ENCODE measurements at regions not wholly inside any gene's neighbourhood (a gene's known extent, or its start where the extent isn't known, plus 50 kb on each side); places are given as distances from the start of the nearest gene placed in this dataset.

DNA sequence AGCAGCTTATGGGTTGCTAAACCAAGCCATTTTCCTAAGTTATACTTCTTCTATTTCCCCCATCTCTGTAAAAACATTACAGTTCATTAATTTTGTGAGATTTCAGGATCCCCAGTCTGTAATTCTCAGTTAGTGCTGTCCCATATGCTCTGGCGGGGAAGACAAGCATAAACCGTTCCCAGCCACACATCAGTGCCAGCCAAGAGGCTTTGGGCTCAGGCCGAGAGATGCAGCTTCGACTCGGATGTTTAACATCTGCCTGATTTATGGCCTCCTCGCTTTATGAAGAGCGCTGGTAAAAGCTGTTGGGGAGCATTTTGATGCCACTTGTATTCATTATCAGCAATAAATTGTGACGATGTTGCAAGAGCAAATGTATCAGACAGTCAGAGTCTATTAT lies 349.1 kb upstream of the CCDC196 start:
- no peaks in the 10 kb centered on the region for H3K4me1 Mint-ChIP-seq
- ChIA-PET POLR2A (no interaction called here), CTCF (no interaction called here)
- H3K36me3 Mint-ChIP-seq (ENCODE audit: low read depth): no peaks in the 10 kb centered on the region
- no peaks in the 10 kb centered on the region for H3K27me3 Mint-ChIP-seq
- no peak overlapping the region for H3K4me3 Mint-ChIP-seq
- H3K27ac Mint-ChIP-seq: no peak overlapping the region
- no peaks in the 10 kb centered on the region for H3K9me3 Mint-ChIP-seq
- DNase-seq: no peak

DNA sequence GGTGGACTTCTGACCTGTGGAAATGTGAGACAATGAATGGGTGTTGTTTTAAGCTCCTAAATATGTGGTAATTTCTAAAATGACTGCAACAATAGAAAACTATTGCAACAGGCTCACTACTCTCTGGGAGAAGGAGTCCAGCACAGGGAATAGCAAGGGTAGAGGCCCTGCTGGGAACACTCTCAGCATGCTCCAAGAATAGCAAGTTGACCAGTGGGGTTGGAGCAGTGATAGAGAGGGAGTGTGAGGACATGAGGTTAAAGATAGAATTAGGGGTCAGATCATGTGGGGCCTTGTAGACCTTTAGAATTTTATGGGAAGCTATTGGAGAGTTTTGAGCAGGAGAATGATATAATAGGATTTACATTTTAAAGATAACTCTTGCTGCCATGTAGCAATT lies 346.7 kb upstream of the CCDC196 start:
- H3K4me1 Mint-ChIP-seq: no peaks in the 10 kb centered on the region

DNA sequence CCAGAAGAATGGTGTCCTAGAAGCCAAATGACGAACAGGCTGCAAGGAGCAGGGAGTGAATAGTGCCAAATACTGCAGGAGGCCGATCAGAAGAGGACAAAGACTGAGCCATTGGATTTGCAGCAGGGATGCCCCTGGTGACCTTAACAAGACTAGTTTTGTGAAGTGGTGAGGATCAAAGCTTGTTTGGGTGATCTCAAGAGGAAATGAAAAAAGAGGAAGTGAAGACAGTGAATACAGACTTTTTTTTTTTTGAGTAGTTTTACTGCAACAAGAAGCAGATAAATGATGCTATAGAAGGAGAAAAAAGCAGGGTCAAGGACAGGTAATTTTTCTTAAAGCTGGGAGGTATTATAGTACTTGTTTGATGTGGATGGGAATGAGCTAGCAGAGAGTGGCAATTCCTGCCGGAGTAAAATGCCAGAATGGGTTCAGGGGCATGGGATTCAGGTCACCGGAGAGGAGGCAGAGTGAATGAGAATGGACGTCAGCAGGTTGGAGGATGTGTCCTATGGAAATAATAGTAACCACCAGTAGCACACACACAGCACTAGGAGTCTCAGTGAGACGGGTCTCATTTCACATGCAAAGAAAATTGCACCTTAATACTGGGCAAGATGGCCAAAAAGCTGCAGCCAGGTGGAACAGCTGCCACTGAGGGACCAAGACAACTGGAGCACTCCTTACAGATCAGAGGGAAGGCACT lies 345.8 kb upstream of the CCDC196 start:
- H3K27me3 Mint-ChIP-seq: peaks cover 5% of the 10 kb centered on the region
- no peaks in the 10 kb centered on the region for H3K36me3 Mint-ChIP-seq (ENCODE audit: low read depth)
- CTCF ChIA-PET: no interaction called here
- no peaks in the 10 kb centered on the region for H3K9me3 Mint-ChIP-seq
- POLR2A ChIA-PET: no interaction called here
- H3K27ac Mint-ChIP-seq: no peak overlapping the region
- no peak for DNase-seq
- no peaks in the 10 kb centered on the region for H3K4me1 Mint-ChIP-seq
- H3K4me3 Mint-ChIP-seq: no peak overlapping the region

More for the DNA sequence above, 346.7 kb upstream of the CCDC196 start:
- Mint-ChIP-seq H3K36me3 (ENCODE audit: low read depth) (no peaks in the 10 kb centered on the region), H3K27ac (no peak overlapping the region), H3K27me3 (no peaks in the 10 kb centered on the region), H3K9me3 (no peaks in the 10 kb centered on the region), H3K4me3 (no peak overlapping the region)
- POLR2A ChIA-PET: no interaction called here
- CTCF ChIA-PET: no interaction called here
- no peak for DNase-seq

DNA sequence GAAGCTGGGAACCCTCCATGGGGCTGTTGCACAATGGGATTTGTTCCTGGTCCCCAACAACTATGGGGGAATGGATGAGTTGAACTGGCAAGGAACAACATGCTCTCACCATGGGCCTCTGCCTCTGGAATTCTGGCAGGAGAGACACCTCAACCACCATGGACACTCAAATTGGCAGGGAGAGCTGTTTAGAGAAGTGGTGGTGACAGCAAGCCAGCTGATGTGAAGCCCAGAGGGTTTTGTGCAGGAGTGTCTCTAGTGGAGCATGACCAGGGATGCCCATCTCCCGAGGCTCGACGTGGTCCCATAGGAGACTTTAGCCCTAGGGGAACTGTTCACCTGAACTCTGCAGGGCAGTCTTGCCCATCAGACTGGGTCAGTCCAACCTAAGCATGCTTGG lies 345.2 kb upstream of the CCDC196 start:
- Mint-ChIP-seq H3K4me3 (no peak overlapping the region), H3K27ac (no peak overlapping the region), H3K9me3 (no peaks in the 10 kb centered on the region), H3K4me1 (no peaks in the 10 kb centered on the region), H3K27me3 (peaks cover 5% of the 10 kb centered on the region), H3K36me3 (ENCODE audit: low read depth) (no peaks in the 10 kb centered on the region)
- ChIA-PET CTCF (no interaction called here), POLR2A (no interaction called here)
- DNase-seq: no peak

DNA sequence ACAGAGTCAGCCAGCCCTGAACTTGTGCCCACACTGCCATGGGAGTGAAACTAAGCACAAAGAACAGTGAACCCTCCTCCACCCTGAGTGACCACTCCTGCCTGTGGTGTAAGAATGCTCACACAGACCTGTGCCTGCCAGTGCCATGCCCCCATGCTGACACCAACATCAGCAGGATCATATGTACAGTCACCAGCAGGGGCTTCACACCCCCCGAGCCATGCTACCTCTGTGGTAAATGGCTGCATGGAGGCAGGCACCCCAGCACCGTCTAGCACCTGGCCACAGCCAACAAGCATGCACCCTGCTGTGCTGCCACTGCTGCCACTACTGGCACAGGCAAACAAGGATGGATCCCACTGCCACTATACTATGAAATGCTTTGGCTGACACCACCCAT lies 344.4 kb upstream of the CCDC196 start:
- no peaks in the 10 kb centered on the region for H3K4me1 Mint-ChIP-seq
- H3K27me3 Mint-ChIP-seq: peaks cover 12% of the 10 kb centered on the region
- no peak overlapping the region for H3K27ac Mint-ChIP-seq
- no peaks in the 10 kb centered on the region for H3K9me3 Mint-ChIP-seq
- POLR2A ChIA-PET: no interaction called here
- no peaks in the 10 kb centered on the region for H3K36me3 Mint-ChIP-seq (ENCODE audit: low read depth)
- H3K4me3 Mint-ChIP-seq: no peak overlapping the region
- no peak for DNase-seq
- CTCF ChIA-PET: no interaction called here

DNA sequence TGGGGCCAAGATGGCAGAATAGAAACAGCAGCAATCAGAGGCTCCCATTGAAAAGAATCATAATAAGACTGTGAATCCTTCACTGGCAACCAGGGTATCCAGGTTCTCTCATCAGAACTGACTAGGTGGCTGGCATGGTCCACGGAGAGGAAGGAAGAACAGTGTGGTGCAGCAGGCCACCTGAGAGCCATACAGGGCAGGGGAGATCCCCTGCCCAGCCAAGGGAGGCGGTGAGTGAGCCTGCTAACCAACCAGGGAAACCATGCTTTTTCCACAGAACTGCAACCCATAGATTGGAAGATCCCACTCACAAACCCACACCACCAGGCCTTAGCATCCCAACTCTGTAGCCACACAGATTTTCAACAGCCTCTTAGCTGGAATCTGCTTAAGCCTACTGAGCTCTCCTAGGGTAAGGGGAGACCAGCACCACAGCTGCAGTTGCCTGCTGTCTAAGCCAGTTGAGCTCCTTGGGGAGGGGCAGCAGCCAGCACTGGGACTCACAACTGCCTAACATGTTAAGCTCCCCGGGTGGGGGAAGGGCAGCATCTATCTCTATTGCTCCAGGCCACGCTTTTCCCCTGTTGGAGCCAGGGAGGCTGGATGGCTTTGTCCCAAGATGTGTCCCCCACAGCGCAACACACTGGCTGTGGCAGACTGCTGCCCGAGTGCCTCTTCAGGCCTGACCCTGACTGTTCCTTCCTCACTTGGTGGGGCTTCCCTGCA lies 342.6 kb upstream of the CCDC196 start:
- ChIA-PET POLR2A (no interaction called here), CTCF (no interaction called here)
- Mint-ChIP-seq H3K9me3 (peaks cover 4% of the 10 kb centered on the region), H3K36me3 (ENCODE audit: low read depth) (no peaks in the 10 kb centered on the region), H3K4me1 (no peaks in the 10 kb centered on the region), H3K4me3 (no peak overlapping the region), H3K27me3 (peaks cover 21% of the 10 kb centered on the region), H3K27ac (no peak overlapping the region)
- DNase-seq: no peak

DNA sequence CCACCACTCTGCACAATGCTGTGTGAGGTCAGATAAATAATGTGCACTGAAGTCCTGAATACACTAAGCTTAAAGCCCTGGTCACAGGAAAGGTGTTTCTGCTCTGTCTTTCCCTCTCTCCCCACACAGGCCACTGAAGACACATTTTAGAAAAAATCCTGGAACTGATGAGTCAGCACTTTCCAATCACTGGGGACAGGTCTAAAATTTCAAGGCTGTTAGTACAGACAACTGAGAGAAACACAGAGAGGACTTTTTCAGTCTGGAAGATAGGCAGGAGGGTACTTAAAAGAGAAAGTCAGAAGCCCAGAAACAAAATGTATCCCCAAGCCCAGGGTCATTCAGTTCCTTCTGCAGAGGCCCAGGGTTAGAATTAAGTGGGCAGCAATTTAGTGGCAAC lies 333.9 kb upstream of the CCDC196 start:
- Mint-ChIP-seq H3K27ac (no peak overlapping the region), H3K9me3 (peaks cover under 1% of the 10 kb centered on the region), H3K36me3 (ENCODE audit: low read depth) (no peaks in the 10 kb centered on the region), H3K27me3 (peaks cover 3% of the 10 kb centered on the region), H3K4me3 (no peak overlapping the region), H3K4me1 (no peaks in the 10 kb centered on the region)
- DNase-seq: no peak
- ChIA-PET POLR2A (no interaction called here), CTCF (no interaction called here)

DNA sequence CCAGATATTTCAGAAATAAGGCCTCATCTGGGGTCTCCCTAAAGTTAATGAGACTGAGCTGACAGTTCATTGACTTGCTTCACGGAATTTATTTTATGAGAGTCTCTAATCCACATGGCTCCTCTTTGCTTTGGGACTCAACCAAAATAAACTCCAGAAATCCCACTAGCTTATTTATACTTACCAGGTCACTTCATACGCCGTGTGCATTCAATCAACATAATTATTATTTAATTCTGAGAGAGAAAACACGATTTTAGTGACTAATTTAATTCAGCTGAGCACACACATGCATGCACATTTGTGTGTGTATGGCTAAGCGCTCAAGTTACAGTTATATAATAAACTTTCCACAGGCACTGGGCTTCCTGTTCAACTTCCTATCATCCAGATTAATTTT lies 333.4 kb upstream of the CCDC196 start:
- ChIA-PET CTCF (no interaction called here), POLR2A (no interaction called here)
- DNase-seq: no peak
- no peaks in the 10 kb centered on the region for H3K9me3 Mint-ChIP-seq
- H3K27me3 Mint-ChIP-seq: peaks cover under 1% of the 10 kb centered on the region
- H3K36me3 Mint-ChIP-seq (ENCODE audit: low read depth): no peaks in the 10 kb centered on the region
- no peaks in the 10 kb centered on the region for H3K4me1 Mint-ChIP-seq
- H3K4me3 Mint-ChIP-seq: no peak overlapping the region
- H3K27ac Mint-ChIP-seq: no peak overlapping the region

DNA sequence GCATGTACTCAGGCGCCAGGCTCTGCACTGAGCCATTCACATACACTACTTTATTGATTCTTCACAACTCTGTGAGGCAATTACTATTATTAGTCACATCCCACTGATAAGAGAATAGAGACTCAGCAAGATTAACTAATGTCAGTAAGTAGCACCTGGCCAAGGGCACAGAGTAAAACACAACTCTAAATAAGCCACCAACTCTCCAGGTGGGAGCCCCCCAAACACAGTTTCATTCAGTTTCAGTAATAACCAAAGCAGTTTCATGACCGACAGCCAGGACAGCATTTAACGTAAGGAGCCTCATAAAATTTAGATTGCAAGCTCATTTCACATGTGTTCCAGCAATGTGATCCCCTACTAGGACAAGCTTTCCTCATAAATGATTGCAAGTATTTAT lies 323.1 kb upstream of the CCDC196 start:
- DNase-seq: no peak
- H3K27me3 Mint-ChIP-seq: peaks cover 19% of the 10 kb centered on the region
- H3K4me3 Mint-ChIP-seq: no peak overlapping the region
- no peak overlapping the region for H3K27ac Mint-ChIP-seq
- no peaks in the 10 kb centered on the region for H3K9me3 Mint-ChIP-seq
- H3K36me3 Mint-ChIP-seq (ENCODE audit: low read depth): no peaks in the 10 kb centered on the region
- POLR2A ChIA-PET: no interaction called here
- no peaks in the 10 kb centered on the region for H3K4me1 Mint-ChIP-seq
- CTCF ChIA-PET: no interaction called here

DNA sequence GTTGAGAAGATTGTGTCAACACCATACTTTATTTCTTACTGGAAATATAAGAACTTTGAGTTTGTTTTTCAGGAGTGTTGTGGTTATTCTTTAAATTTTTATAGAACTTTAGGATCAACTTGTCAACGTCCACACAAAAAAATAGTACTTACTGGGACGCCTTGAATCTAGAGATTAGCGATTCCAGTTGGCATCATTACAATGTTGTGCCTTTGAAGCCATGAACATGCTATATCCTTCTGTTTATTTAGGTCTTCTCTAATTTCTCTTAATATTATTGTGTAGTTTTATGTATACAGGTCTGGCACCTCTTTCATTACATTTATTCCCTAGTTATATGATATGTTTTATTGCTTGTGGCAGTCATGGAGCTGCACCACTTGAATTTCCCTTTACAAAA lies 320.8 kb upstream of the CCDC196 start:
- CTCF ChIA-PET: no interaction called here
- H3K9me3 Mint-ChIP-seq: no peaks in the 10 kb centered on the region
- no peak for DNase-seq
- H3K36me3 Mint-ChIP-seq (ENCODE audit: low read depth): no peaks in the 10 kb centered on the region
- H3K4me3 Mint-ChIP-seq: no peak overlapping the region
- no peaks in the 10 kb centered on the region for H3K4me1 Mint-ChIP-seq
- POLR2A ChIA-PET: no interaction called here
- peaks cover 22% of the 10 kb centered on the region for H3K27me3 Mint-ChIP-seq
- H3K27ac Mint-ChIP-seq: no peak overlapping the region

DNA sequence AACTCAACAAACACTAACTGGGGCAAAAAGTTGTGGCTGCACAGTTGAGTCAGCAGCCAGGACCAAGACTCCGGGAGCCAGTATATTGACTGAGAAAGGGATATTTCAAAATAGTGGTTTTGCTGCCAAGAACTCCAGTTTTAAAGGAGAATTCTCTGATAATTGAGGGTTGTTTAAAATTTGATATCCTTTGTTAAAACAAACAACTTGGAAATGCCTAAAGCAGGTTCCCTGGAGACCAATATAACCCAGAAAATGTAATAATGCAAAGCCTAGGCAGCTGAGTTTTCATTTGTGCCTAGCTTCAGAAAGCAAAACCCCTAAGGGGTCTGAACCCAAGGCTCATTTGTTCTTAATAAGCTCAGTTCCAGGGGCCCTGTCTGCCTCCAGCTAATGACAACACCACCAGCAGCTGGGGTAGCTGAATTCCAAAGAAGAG lies 311.7 kb upstream of the CCDC196 start:
- Mint-ChIP-seq H3K4me1 (no peaks in the 10 kb centered on the region), H3K9me3 (no peaks in the 10 kb centered on the region), H3K27ac (no peak overlapping the region), H3K36me3 (ENCODE audit: low read depth) (no peaks in the 10 kb centered on the region), H3K27me3 (peaks cover 17% of the 10 kb centered on the region), H3K4me3 (no peak overlapping the region)
- ChIA-PET POLR2A (no interaction called here), CTCF (no interaction called here)
- DNase-seq: no peak

DNA sequence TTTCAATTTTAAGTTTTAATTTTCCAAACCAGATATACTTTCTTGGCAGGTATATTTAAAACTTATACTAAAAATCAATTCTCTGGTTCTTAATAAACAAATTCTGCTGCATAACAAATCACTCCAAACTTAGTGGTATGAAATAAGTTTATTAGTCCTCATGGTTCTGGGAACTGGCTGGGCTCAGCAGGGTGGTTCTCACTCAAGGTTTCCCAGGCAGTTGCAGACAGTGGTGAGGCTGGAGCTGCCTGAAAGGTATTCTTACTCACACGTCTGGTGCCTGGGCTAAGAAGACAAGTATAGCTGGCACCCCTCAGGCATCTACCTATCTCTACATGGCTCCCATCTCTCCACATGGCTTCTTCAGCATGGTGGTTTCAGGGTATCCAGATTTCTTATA lies 308.2 kb upstream of the CCDC196 start:
- no peaks in the 10 kb centered on the region for H3K9me3 Mint-ChIP-seq
- no peak overlapping the region for H3K27ac Mint-ChIP-seq
- no peak for DNase-seq
- no peaks in the 10 kb centered on the region for H3K36me3 Mint-ChIP-seq (ENCODE audit: low read depth)
- no peaks in the 10 kb centered on the region for H3K4me1 Mint-ChIP-seq
- H3K4me3 Mint-ChIP-seq: no peak overlapping the region
- H3K27me3 Mint-ChIP-seq: peaks cover 10% of the 10 kb centered on the region
- ChIA-PET POLR2A (no interaction called here), CTCF (no interaction called here)

DNA sequence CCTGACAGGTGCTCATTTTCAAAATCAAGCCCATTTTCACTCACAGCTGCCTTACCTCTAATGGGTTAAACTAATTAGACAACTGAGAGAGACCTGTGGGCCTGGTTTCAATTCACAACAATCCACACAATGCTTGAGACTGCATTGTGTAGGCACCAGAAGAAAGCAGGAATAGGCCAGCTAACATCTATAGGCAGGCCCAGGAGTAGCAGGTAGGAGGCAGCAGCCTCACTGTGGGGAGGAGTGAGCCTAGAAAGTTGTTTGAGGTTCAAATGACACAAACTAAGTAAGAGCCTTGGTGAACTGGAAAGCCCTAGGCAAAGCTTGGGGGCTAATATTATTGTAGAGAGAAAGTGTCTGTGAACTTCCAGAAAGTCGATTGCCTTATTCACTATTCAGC lies 289.5 kb upstream of the CCDC196 start:
- POLR2A ChIA-PET: no interaction called here
- H3K27me3 Mint-ChIP-seq: peaks cover 3% of the 10 kb centered on the region
- H3K27ac Mint-ChIP-seq: no peak overlapping the region
- H3K36me3 Mint-ChIP-seq (ENCODE audit: low read depth): no peaks in the 10 kb centered on the region
- H3K4me1 Mint-ChIP-seq: no peaks in the 10 kb centered on the region
- DNase-seq: no peak
- H3K4me3 Mint-ChIP-seq: no peak overlapping the region
- peaks cover 2% of the 10 kb centered on the region for H3K9me3 Mint-ChIP-seq
- CTCF ChIA-PET: no interaction called here

DNA sequence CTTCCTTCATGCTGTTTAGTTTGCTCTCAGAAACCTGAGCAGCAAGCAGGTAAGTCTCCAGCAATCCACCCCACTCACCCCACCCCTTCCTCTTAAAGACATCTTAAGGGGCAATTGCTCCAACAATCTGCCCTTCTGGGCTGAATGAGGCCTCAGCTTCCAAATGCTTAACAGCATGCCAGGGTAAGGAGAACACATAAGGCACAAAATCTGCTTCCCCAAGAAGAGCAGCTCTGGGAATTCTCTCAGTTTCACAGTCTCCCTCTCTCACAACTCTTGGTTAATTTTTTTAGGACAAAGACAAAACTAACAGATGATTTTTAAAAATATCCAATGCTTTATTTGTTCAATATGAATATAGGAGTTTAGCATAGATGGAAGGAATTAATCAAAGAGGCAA lies 288.9 kb upstream of the CCDC196 start:
- CTCF ChIA-PET: no interaction called here
- no peak overlapping the region for H3K27ac Mint-ChIP-seq
- no peak overlapping the region for H3K4me3 Mint-ChIP-seq
- peaks cover 2% of the 10 kb centered on the region for H3K9me3 Mint-ChIP-seq
- POLR2A ChIA-PET: no interaction called here
- H3K27me3 Mint-ChIP-seq: peaks cover 3% of the 10 kb centered on the region
- no peaks in the 10 kb centered on the region for H3K36me3 Mint-ChIP-seq (ENCODE audit: low read depth)
- DNase-seq: no peak
- H3K4me1 Mint-ChIP-seq: no peaks in the 10 kb centered on the region

Measured in activated CD4-positive, alpha-beta memory T cell treated with anti-CD3 and anti-CD28 coated beads, Interleukin-2, amount 10 ng/mL, durations not matched to agents 7 days and 5 days (primary cell).